ENCODE measurements at regions not wholly inside any gene's neighbourhood (a gene's known extent, or its start where the extent isn't known, plus 50 kb on each side); places are given as distances from the start of the nearest gene placed in this dataset.

GRCh38 chr6:144535630-144536029 is 250.5 kb downstream of the UTRN start:
- H3K4me3 ChIP-seq (ENCODE audit: low read length) = no peak overlapping the region
- no peak for DNase-seq (ENCODE audit: low read depth)
- TF ChIP-seq, protein P1, sequence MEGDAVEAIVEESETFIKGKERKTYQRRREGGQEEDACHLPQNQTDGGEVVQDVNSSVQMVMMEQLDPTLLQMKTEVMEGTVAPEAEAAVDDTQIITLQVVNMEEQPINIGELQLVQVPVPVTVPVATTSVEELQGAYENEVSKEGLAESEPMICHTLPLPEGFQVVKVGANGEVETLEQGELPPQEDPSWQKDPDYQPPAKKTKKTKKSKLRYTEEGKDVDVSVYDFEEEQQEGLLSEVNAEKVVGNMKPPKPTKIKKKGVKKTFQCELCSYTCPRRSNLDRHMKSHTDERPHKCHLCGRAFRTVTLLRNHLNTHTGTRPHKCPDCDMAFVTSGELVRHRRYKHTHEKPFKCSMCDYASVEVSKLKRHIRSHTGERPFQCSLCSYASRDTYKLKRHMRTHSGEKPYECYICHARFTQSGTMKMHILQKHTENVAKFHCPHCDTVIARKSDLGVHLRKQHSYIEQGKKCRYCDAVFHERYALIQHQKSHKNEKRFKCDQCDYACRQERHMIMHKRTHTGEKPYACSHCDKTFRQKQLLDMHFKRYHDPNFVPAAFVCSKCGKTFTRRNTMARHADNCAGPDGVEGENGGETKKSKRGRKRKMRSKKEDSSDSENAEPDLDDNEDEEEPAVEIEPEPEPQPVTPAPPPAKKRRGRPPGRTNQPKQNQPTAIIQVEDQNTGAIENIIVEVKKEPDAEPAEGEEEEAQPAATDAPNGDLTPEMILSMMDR (conservative IDR thresholded peaks at IDR 0.05; ENCODE audit: low read length) = no peak

DNA sequence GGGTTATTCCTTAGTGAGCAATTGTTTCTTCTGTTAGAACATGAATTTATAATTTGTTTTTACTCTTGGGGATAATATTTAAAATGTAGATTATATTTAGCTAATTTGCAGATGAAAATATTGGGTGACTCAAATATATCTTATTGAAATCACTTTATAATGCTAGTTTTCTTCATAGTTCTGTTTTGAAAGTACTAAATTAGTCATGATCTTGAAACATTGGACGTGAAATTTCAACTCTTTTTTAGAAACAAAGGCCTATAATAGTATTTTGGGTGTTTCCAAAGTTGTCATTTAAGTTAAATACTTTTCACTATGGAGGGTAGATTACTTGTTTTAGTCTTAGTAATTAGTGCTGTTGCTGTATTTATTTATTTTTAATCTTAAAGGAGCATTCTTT is 250.9 kb downstream of the UTRN start:
- H3K4me3 ChIP-seq (ENCODE audit: low read length) = no peak overlapping the region
- TF ChIP-seq, protein P1 (conservative IDR thresholded peaks at IDR 0.05; ENCODE audit: low read length) = no peak
- DNase-seq (ENCODE audit: low read depth) = no peak

- DNase-seq (ENCODE audit: low read depth) = peak; percentile 65
- H3K4me3 ChIP-seq (ENCODE audit: low read length) = no peak overlapping the region
- TF ChIP-seq, protein P1 (conservative IDR thresholded peaks at IDR 0.05; ENCODE audit: low read length) = no peak
Measured at GRCh38 chr6:144543006-144543871, 258.1 kb downstream of the UTRN start.

DNA sequence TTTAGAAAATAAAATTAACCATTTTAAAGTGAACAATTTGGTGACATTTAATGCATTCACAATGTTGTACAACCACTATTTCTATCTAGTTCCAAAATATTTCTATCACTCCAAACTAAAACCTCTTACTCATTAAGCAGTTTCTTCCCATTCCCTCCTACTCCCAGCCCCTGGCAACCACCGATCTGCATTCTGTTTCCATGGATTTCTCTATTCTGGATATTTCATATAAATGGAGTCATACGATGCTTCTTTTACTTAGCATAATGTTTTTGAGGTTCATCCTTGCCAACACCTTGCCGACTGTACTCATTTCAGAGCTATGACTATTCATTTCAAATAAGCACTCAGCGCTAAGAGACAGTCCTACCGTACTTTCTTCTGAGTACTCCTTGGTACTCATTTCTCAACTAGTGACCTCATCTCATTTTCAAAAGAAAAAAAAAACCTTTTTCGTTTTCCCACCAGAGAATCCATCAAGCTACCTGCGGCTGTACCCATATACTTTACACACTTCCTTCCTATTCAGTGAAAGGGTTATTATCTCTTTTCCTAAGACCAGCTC is 259.2 kb downstream of the UTRN start:
- H3K4me3 ChIP-seq (ENCODE audit: low read length) = no peak overlapping the region
- no peak for DNase-seq (ENCODE audit: low read depth)
- TF ChIP-seq, protein P1 (conservative IDR thresholded peaks at IDR 0.05; ENCODE audit: low read length) = no peak

DNA sequence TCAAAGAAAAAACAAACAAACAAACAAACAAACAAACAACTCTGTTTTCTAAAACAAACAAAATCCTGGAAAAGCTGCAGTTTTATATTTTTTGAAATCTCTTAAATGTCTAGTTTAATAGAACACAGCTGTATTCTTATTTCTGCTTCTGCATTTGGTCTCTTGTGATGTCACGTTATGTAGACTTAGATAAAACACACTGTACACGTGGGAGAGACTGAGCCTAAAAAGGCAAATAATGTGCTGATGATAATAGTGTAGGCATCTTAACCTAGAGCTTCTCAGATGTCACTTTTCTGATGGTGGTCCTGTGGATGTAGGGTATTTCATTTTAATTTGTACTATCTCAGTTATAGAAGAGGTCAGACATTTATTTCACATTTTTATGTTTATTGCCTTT is 261.7 kb downstream of the UTRN start:
- no peak overlapping the region for H3K4me3 ChIP-seq (ENCODE audit: low read length)
- DNase-seq (ENCODE audit: low read depth) = no peak
- TF ChIP-seq, protein P1 (conservative IDR thresholded peaks at IDR 0.05; ENCODE audit: low read length) = no peak

DNA sequence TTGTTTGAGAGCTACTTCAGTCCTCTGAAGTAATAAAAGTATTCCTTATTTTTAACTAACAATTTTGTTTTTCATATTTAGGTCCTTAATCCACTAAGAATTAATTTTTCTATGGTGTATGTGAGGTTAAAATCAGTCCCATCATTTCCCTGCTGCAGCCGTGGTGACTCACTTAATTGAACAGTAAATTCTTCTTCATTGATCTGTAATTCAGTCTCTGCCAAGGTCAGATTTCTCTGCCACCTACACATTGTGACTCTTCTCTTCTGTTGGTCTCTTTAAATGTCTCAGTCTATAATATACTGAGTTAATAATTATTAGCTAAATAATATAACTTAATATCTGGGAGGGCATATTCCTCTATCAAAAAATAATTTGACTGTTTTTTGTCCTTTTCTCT is 262.3 kb downstream of the UTRN start:
- TF ChIP-seq, protein P1 (conservative IDR thresholded peaks at IDR 0.05; ENCODE audit: low read length) = no peak
- peak; percentile 9 for DNase-seq (ENCODE audit: low read depth)
- H3K4me3 ChIP-seq (ENCODE audit: low read length) = no peak overlapping the region

DNA sequence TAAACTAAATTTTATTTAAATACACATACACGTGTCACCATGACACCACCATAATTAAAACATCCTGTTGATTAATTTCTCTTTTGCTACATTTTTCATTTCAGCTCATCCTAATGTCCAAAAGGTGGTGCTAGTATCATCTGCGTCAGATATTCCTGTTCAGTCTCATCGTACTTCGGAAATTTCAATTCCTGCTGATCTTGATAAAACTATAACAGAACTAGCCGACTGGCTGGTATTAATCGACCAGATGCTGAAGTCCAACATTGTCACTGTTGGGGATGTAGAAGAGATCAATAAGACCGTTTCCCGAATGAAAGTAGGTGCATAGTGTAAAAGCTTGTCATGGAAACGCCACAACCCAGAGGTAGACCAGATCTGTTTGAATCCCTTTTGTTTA is 263.4 kb downstream of the UTRN start:
- no peak overlapping the region for H3K4me3 ChIP-seq (ENCODE audit: low read length)
- no peak for DNase-seq (ENCODE audit: low read depth)
- TF ChIP-seq, protein P1 (conservative IDR thresholded peaks at IDR 0.05; ENCODE audit: low read length) = no peak

All from AG10803 (cell line).